HG02840 (cell line): ENCODE measurements at regions not wholly inside any gene's neighbourhood (a gene's known extent, or its start where the extent isn't known, plus 50 kb on each side); places are given as distances from the start of the nearest gene placed in this dataset.

Source experiments
- ATAC-seq: cut with Tn5 transposase; IDR thresholded peaks from one replicate; pipeline ENCODE4 v1.9.1; 2021; ENCODE audit warnings: mild to moderate bottlenecking, moderate library complexity, moderate number of reproducible peaks; ENCODE audit not compliant: unreplicated experiment, low FRiP score

DNA sequence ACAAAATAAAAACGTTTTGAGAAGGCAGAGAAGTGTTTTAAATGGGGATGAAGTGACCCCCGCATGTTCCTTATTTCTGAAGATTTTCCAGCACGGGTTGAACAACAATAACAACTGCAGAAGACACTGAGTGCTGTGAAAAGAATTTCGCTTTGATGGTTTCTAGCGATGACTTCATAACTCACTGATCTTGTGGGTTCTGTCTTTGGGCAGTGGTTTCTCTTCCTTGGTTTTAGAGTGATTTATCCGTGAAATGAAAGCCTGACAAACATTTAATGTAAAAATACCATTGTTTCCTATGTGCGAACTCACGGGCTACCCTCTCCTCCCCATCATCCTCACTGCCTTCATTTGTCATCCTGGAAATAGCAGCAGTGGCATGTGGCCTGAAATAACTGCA lies 793.9 kb downstream of the QKI start:
- ATAC-seq, result no peak

DNA sequence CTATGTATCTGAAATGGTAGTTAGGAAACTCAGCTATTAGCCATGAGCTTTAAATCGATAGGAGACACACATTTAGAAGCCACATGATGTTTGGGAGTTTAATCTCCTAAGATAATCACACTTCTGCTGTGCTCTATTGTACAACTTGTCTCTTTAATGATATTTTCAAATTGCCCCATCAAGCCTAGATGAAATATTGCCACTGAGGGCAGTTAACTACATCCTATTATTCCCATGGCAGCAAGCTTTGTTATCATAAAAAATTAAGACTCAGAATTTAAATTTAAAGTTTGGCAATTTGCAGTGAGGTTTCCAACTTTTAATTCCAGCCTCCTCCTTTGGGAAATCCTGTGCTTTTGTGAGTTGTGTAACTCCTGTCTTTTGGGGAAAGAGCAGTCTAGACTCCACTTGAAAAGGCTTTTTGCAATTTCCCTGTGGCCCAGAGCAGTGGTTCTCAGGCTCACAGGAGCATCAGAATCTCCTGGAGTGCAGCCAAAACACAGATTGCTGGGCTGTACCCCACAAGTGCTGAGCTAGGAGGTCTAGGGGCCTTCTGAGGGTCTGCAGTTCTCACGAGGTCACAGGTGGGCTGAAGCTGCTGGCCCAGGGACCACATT lies 792.4 kb downstream of the QKI start:
- no peak for ATAC-seq

DNA sequence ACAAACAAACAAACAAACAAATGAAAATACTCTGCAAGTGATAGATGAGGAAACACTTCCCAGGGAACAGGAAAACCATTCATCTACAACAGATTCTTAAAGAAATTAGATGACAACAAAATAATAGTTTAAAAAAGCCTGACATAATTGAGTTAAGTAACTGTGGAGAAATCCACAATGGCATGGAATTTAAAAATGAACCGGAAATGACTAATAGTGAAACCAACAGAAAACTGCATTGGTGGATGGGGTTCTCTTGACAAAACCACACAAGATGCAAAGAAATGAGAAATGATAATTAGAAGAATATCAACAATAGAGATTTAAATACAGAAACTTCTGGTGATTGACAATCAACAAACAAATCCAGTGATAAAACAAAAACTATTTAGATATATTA lies 785.6 kb downstream of the QKI start:
- ATAC-seq, result no peak

DNA sequence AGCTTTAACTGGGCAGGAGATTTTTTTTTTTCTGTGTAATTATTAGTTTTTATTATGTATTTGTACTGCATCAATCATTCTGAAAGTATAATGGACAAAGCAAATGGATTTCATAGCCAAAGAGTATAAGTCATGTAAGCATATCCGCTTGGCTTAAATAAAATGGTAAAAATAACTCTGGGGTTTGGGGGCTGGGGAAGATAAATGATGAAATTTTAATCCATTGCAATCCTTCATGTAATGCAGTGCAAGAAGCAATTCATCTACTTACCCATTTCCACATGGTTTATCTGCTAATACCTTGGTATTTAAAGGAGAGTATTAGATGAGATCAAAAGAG lies 781.4 kb downstream of the QKI start:
- no peak for ATAC-seq

DNA sequence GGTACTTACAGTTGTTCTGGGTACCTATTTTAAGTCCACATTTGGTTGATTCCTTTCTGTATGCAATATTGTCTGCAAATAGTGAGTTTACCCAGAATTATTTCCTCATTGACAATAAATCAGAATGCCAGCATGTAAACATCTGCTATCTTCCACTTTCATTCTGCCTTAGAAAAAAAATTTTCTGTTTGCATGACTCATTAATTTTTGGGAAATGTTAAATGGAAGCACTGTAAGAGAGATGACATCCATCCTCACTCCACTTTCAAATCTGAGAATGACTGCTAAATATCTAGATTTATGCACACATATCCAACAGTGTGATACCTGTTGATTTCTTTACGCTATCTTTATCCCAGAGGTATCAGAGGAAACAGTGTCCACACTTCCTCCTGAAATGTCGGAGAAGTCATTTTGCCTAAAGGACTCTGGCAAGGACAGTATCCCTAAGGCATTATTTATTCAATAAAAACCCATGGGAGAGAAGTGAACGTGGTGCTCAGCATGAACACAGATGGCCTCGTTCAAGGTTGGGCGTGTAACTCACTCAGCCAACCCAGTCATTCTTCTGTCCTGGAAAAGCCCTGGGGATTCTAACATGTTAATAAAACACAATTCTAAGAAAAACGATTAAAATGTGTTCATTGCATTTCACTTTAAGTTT lies 780.9 kb downstream of the QKI start:
- no peak for ATAC-seq

DNA sequence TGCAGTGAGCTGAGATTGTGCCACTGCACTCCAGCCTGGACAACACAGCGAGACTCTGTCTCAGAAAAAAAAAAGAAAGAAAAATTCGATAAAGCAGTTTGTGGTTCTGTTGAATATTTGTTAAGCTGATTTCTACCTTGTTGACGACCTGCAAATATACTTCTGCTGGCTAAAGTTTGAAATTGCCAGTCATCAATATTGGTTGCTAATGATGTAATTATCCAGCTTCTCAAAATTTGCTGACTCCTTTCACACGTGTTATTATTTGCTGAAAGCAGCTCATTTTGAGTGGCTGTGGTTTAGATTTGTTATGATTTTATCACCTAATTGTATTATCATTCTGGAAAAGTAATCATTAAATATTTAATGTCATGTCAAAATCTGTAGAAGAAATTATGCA lies 774.3 kb downstream of the QKI start:
- no peak for ATAC-seq

DNA sequence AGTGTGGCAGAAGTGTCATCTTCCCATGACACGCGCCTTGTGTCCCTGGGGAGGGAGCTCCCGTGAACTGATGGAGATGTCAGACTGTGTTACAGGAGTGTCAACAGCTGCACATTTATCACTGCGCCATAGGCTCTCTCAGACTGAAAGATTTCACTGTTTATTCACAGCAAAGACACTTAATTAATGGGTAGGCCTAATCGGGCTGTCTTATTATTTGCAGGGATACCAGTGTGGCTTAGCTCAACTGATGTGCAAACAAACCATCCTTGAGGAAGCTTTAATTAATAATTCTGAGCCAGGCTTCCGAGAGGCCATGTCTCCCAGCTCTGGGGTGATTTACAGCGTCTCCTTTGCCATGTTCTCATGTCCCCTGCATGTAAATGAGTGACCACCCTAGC lies 771.0 kb downstream of the QKI start:
- ATAC-seq, result no peak

DNA sequence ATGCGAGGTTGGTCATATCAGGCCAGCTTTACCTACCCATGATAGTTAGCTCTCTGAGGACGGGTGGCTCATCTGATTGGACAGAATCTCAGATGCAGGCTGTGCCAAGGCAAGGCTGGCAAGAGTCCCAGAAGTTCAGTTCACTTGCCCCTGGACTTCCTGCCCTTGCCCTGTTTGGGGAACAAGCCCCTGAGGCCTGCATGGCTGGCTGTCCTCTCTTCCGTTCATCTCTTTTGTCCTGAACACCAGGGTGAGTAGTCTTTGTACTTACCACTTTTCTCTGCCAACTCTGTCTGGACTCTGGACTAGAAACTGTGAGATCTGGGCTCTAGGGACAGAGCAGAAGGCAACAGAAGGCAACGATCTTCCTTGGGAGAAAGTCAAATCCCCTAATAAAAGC lies 769.9 kb downstream of the QKI start:
- ATAC-seq, result no peak

DNA sequence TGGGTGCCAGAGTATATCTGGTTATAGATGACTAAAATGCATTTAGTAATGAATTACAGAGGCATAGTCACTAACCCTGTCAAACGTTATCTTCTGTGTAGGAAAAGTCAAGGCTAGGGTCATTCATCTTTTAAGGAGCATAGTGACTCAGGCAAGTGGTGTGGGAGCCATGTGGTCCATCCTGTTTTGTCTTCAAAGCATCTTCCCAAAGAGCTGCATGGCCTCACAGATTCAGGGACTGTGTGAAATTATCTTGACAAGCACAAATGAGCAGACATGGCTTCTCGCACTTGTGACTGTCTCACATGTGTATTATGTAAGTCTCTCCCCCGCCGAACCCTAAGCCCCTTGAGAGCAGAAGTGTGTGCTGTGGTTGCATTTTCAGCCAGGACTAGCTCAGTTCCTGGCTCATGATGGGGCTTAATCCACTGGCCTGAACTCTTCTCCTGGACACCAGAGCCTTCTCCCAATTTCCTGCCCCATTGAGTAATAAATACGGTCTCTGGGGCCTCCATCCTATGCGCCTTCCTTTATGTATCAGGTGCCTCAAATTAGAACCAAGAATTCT lies 769.1 kb downstream of the QKI start:
- ATAC-seq, result no peak

DNA sequence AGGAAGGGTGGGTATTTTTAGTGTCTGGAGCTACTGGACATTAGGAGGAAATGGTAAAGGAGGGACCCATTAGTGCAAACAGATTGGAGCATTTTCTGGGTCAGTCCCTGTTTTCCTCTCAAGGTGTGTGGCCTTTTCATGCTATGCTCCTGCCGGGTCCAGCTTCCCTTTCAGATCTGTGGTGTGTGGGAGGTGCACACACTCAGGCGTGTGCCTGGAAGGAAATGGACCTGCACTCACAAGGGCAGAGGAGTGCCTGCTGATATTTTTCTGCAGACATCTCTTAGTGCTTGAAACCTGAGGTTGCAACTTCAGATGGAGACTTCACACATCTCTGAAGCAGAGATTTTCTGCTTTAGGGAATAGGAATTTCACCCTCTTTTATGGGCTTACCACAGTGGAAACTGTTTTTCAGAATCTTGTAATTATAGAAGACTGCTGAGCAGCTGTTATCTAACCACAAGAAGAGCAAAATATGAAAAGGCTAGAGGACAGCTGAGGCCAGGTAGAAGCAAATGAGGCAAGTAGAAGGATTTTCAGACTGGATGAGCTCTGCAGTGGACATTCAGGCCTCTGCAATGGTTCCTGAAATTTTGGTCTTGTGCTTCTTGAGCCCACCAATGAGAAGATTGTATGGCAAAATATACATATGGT lies 764.3 kb downstream of the QKI start:
- ATAC-seq, result no peak

DNA sequence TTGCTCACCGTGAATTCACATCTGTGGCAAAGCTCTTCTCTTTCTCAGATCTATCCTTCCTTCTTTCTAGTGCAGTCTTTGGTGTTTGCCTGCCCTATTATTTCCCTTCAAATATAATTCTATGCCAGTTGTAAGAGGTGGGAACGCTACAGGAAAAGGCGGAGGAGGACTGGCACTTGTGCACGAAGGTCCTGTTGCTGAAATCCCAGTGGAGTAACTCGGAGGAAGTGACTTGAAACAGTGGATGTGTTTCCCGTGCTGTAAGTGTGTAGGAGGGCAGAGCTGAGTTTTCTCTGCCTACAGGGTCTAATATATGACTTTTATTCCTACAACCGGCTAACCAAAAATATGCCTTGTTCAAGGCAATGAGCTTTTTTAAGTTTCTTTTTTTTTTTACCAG lies 754.8 kb downstream of the QKI start:
- ATAC-seq, result no peak

DNA sequence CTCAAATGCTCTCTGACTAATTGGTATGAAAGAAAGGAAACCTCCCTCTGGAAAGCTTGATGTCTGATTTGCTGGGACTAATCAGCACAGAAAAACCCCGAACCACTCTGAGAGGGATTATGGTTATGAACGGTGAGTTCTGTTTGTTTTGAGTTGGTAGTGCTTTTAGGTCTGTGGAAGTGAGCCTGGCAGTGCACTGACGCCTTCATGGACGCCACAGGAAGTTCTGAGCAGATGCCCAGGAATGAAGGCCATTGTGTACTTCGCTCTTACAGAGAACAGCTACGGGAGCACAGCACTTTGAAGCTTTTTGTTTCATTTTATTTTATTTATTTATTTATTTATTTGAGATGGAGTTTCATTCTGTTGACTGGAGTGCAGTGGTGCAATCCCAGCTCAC lies 754.1 kb downstream of the QKI start:
- ATAC-seq, result no peak

DNA sequence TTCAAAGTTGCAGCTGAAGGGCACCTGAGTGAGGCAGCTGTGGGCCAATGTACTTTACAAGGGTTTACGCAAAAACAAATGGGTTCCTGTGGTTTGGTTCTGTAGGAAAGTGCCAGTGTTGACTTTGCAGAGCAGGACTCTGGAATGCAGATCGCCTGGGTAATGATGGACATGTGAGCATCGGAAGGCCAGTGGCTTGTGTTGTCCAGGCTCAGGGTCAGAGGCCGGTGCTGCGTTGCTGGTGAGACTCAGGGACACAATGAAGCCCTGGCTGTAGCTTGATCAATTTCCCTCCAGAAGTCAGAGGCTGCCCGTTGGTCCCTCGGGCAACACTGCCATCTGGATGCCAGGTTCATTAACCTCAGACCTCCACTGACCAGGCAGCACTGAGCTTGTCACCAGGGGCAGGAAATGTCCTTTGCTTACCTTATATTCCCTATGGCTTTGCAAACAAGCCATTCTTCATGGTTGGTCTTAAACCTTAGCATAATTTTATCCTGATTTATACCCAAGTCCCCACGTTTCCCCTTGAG lies 753.4 kb downstream of the QKI start:
- ATAC-seq, result no peak

DNA sequence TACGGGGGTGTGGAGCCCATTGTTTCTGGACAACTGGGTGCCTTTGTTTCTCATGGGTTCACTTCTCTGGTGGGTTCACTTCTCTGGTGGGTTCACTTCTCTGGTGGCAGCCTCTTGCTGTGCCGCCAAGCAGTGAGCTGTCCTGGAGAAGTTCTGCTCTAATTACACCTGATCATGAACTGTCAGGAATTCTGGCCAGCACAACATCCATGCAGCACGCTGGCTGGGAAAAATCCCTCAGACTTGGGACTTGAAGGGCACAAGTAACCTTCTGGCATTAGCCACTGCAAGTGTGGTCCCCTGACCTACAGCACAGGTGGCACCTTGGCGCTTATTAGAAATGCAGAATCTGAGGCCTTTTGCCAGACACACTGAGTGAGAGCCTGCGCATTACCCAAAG lies 752.5 kb downstream of the QKI start:
- ATAC-seq, result no peak

DNA sequence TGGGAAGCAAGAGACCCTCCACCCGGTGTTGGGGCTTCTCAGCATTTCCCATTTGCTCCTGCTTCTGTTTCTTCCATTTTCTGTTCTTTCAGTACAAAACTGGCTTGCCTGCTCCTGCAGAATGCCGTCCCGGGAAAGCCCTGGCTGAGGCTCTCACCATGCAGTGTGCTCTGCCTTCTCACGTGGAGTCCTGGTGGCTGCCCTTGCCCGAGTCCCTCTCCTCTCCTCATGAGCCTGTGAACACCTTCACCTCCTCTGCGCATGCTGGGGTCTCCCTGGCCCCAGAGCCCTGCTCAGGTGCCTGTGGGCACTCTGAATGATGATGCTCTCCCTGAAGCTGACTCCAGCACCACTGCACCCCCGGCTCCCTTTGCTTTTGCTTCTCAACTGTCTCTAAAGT lies 752.0 kb downstream of the QKI start:
- no peak for ATAC-seq

DNA sequence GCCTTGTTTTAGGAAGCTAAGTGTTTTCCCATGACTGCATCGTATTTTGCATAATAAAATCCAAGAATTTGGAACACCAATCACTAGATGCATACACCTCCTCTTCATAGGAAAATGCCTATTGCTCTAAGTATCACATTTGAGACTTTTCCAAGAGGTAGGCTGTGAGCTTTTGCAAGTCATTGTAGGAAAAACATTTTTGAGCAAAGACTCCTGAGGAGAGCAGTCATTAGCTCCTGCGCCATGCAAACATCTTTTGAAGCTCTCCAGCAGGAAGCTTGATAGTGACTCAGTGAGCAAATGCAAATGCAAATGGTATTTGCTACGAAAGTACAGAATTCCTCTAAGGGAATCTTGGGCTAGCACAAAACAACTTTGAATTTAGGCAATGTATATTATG lies 750.4 kb downstream of the QKI start:
- no peak for ATAC-seq

DNA sequence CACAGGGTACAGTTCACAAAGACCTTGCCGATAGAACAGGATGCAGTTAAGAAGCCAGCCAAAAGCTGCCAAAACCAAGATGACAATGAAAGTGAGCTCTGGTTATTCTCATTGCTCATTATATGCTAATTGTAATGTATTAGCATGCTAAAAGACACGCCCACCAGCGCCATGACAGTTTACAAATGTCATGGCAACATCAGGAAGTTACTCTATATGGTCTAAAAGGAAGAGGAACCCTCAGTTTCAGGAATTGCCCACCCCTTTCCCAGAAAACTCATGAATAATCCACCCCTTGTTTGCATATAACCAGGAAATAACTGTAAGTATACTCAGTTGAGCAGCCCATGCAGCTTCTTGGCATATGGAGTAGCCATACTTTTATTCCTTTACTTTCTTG lies 748.7 kb downstream of the QKI start:
- no peak for ATAC-seq

DNA sequence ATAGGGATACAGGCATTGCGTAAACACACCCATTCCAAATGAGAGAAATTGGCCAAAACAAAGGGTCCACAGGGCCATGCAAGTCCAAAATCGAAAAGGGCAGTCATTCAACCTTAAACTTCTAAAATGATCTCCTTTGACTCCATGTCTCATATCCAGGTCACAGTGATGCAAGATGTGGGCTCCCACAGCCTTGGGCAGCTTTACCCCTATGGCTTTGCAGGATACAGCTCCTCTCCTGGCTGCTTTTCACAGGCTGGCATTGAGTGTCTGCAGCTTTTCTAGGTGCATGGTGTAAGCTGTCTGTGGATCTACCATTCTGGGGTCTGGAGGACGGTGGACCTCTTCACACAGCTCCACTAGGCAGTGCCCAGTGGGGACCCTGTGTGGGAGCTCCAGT lies 744.5 kb downstream of the QKI start:
- no peak for ATAC-seq

DNA sequence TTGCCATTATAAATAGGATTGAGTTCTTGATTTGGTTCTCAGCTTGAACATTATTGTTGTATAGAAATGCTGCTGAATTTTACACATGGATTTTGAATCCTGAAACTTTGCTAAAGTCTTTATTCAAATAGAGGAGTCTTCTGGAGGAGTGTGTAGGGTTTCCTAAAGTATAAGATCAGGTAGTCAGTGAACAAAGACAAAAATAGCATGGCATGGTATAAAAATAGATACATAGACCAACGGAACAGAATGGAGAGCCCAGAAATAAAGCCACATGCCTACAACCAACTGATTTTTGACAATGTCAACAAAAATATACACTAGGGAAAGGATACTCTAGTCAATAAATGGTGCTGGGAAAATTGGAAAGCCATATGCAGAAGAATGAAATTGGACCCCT lies 740.1 kb downstream of the QKI start:
- no peak for ATAC-seq

DNA sequence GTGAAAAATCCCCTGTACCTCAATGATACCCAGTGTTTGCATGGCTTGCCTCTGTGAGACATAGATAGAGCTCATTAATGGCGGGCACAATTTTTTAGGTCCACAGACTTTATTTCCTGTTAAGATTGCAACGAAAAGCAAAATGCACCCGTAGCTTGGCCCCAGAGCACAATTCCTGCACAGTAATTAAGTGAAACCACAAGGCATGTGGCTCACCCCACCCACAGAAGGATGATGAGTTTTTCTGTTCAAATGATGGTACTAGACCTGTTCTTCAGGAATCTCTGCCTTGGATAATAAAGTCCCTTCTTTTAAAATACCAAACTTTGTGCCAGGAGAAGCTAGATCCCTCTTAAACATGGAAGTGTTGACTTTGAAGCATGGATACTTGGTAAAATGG lies 738.1 kb downstream of the QKI start:
- no peak for ATAC-seq

DNA sequence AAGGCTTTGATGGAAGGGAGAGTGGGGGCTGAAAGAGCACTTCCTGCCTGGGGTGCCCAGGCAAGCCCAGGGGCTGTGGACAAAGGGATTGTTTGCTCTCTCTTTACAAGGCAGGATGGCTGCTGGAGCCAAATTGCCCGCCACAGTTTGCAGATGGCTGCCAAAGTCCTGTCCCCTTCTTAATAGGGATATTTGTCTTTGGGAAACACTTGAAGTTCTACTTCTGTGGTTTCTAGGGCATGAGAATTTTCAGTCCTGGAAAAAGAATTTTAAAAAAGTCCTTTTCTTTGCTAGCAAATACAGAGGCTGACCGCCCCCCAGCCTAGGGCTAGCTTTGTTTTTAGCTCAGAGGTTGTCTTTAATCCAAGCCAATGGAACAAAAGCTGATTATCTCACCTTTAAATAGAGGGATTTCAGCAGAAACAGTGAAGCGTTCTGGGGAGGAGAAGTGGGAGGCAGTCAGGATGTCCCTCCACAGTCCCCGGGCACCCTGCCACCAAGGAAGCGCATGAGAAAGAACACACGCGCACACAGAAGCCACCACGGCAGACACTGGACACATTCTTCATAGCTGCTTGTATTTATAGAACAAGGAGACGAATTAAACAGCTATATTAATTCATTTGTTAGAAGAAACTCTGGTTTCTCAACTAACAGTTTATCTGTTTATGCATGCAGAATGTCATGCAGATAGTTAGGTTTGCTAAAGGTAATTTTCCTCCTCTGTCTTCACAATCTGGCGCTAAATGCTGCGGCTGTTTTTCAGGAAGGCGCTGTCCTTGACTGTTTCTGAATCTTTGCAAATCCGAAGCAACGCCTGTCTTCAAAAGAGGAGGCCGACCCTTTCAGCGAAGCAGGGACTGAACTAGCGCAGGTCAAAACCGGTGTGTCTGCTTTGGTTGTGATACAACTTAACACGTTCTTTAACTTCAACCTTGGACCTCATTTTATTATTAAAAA lies 736.9 kb downstream of the QKI start:
- ATAC-seq, result no peak
